Neuronal stem cell (in vitro differentiated cells): ENCODE measurements at regions not wholly inside any gene's neighbourhood (a gene's known extent, or its start where the extent isn't known, plus 50 kb on each side); places are given as distances from the start of the nearest gene placed in this dataset.
A peak's percentile ranks its signal among the peaks of the same experiment; 100 is the strongest.

Experiments
- DNase-seq: peaks from one replicate; pipeline ENCODE4 v3.0.0-alpha.2; 2013; ENCODE audit warnings: low spot score
- H2AFZ ChIP-seq: one replicate; pipeline ENCODE4 v1.6.1; 2013; ENCODE audit warnings: mild to moderate bottlenecking, low read length, inconsistent platforms
- H2AK5ac ChIP-seq: 2 replicates; pipeline ENCODE4 v1.6.1; 2013; ENCODE audit warnings: low read depth, mild to moderate bottlenecking, inconsistent platforms, low read length, moderate library complexity, mixed read lengths
- H2BK120ac ChIP-seq: 2 replicates; pipeline ENCODE4 v1.6.1; 2013; ENCODE audit warnings: low read depth, mild to moderate bottlenecking, inconsistent platforms, low read length, moderate library complexity, mixed read lengths
- H2BK12ac ChIP-seq: one replicate; pipeline ENCODE4 v1.6.1; 2013; ENCODE audit warnings: low read length, inconsistent platforms
- H2BK15ac ChIP-seq: 2 replicates; pipeline ENCODE4 v1.6.1; 2013; ENCODE audit warnings: mild to moderate bottlenecking, low read length, inconsistent platforms, mixed read lengths
- H2BK5ac ChIP-seq: one replicate; pipeline ENCODE4 v1.6.1; 2013; ENCODE audit warnings: inconsistent platforms, mild to moderate bottlenecking, low read length, moderate library complexity
- H3K14ac ChIP-seq: one replicate; pipeline ENCODE4 v1.6.1; 2013; ENCODE audit warnings: low read length, inconsistent platforms
- H3K18ac ChIP-seq: 2 replicates; pipeline ENCODE4 v1.6.1; 2013; ENCODE audit warnings: low read length, inconsistent platforms
- H3K23ac ChIP-seq: 2 replicates; pipeline ENCODE4 v1.6.1; 2013; ENCODE audit warnings: low read depth, mild to moderate bottlenecking, mixed read lengths, low read length, inconsistent platforms; ENCODE audit not compliant: poor library complexity
- H3K27ac ChIP-seq: replicated peaks from 3 replicates; pipeline ENCODE4 v1.5.1; 2013; ENCODE audit warnings: low read length, inconsistent platforms
- H3K27me3 ChIP-seq, 3 experiments: 2 replicates each; pipeline ENCODE4 v1.6.1; 2013; ENCODE audit warnings: low read length in 3 of 3, mild to moderate bottlenecking in 2 of 3, inconsistent platforms in 1 of 3, low read depth in 1 of 3, mixed read lengths in 1 of 3, moderate library complexity in 1 of 3; ENCODE audit not compliant: control insufficient read depth in 3 of 3, insufficient read depth in 3 of 3
- H3K36me3 ChIP-seq, 2 donors: replicated peaks in 1 of 2; 2 replicates each; pipeline ENCODE4 v1.6.1; 2013; ENCODE audit warnings: low read length in 2 of 2; ENCODE audit not compliant: control insufficient read depth in 2 of 2, insufficient read depth in 2 of 2
- H3K4ac ChIP-seq: 2 replicates; pipeline ENCODE4 v1.6.1; 2013; ENCODE audit warnings: inconsistent platforms, mild to moderate bottlenecking, low read length, moderate library complexity
- H3K4me1 ChIP-seq, 2 donors: 1 replicate in 1 of 2; 2 replicates in 1 of 2; pipeline ENCODE4 v1.6.1; 2013; ENCODE audit warnings: low read length in 2 of 2, low read depth in 1 of 2; ENCODE audit not compliant: control insufficient read depth in 2 of 2, insufficient read depth in 1 of 2
- H3K4me2 ChIP-seq: one replicate; pipeline ENCODE4 v1.6.1; 2013; ENCODE audit warnings: mild to moderate bottlenecking, low read length, inconsistent platforms; ENCODE audit not compliant: insufficient read depth, poor library complexity, severe bottlenecking
- H3K4me3 ChIP-seq, 2 donors: 2 replicates each; pipeline ENCODE4 v1.5.1; 2013; ENCODE audit warnings: low read length in 2 of 2, mild to moderate bottlenecking in 2 of 2, inconsistent platforms in 1 of 2, moderate library complexity in 1 of 2
- H3K79me1 ChIP-seq: one replicate; pipeline ENCODE4 v1.6.1; 2013; ENCODE audit warnings: low read depth, mild to moderate bottlenecking, inconsistent platforms, low read length, moderate library complexity
- H3K9ac ChIP-seq: one replicate; pipeline ENCODE4 v1.6.1; 2013; ENCODE audit warnings: mild to moderate bottlenecking, low read depth, low read length, inconsistent platforms; ENCODE audit not compliant: poor library complexity
- H3K9me3 ChIP-seq, 2 donors: replicated peaks in 1 of 2; 2 replicates each; pipeline versions ENCODE3 to v1.6.1; 2013; ENCODE audit warnings: low read length in 2 of 2, mild to moderate bottlenecking in 2 of 2, inconsistent platforms in 1 of 2, low read depth in 1 of 2, mixed read lengths in 1 of 2, moderate library complexity in 1 of 2; ENCODE audit not compliant: control insufficient read depth in 2 of 2, insufficient read depth in 1 of 2
- H4K8ac ChIP-seq: one replicate; pipeline ENCODE4 v1.6.1; 2013; ENCODE audit warnings: low read depth, mild to moderate bottlenecking, inconsistent platforms, low read length, moderate library complexity
- H4K91ac ChIP-seq: one replicate; pipeline ENCODE4 v1.6.1; 2013; ENCODE audit warnings: low read length, low read depth, mild to moderate bottlenecking, inconsistent platforms; ENCODE audit not compliant: poor library complexity
- WGBS, 2 donors: extraction: QIAGEN DNeasy Blood & Tissue Kit; methylation state at CpG; one replicate each; pipeline ENCODE4 v1.1.7; 2013; ENCODE audit warnings: missing lambda C conversion rate in 2 of 2, mixed read lengths in 1 of 2; ENCODE audit not compliant: insufficient read length in 2 of 2, insufficient replicate concordance in 1 of 2; ENCODE audit errors: extremely low coverage in 2 of 2; 5-methylcytosine and 5-hydroxymethylcytosine counted together

- Histone ChIP-seq H4K91ac (no peak overlapping the region), H3K79me1 (no peaks in the 10 kb centered on the region), H3K27me3 (no peaks in the 10 kb centered on the region), H3K14ac (no peak overlapping the region), H3K18ac (no peak overlapping the region), H4K8ac (no peak overlapping the region), H2AFZ (peak overlapping the region; percentile 36), H3K9me3 (no peaks in the 10 kb centered on the region), H3K9ac (no peak overlapping the region), H2BK15ac (no peak overlapping the region), H3K23ac (no peak overlapping the region), H3K27ac (no peak overlapping the region), H2BK120ac (no peak overlapping the region), H3K4me3 (no peak overlapping the region), H2AK5ac (no peak overlapping the region), H3K36me3 (no peaks in the 10 kb centered on the region), H3K4me1 (peaks cover 34 to 49% of the 10 kb centered on the region in 2 donors), H2BK12ac (peak overlapping the region; percentile 14), H2BK5ac (no peak overlapping the region), H3K4ac (no peak overlapping the region), H3K4me2 (no peak overlapping the region)
- no CpG with 5 or more reads among the region's 6 CpGs for WGBS, 2 donors
- no peak for DNase-seq
These were observed 133.8 kb upstream of the RARB start for GRCh38 chr3:25294169-25294805.

DNA sequence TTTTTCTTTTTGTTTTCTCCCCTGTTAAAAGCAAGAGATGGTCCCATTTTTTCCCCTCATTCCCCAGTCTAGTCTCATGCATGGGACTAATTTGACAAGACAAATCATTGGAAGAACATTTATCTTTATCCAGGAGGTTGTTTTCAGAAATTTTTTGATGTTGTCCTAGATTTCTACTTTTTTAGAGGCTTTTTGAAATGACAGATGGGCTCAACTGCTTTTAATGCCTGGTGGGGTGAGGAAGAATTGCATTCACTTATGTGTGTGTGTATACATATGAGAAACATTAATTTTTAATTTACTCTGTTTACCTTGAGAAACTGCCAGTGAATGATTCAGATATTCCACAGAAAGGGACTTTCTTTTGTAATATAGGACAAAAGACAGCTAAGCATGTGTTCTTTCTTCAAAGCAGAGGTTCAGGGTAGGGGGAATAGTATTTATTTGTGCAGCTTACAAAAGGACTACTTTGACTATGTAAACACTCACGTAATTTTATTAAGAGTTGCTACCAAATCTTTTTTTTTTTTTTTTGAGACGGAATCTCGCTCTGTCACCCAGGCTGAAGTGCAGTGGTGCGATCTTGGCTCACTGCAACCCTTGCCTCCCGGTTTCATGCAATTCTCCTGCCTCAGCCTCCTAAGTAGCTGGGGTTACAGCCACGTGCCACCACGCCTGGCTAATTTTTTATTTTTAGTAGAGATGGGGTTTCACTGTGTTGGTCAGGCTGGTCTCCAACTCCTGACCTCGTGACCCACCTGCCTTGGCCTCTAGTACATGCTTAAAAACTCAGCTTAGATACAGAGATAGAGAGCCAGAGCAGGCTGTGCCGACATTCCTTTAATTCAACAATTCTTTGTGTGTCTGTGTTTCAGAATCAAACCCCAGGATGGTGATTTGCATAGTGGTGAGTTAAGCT, 130.1 kb upstream of the RARB start:
- no peak overlapping the region for H3K18ac ChIP-seq
- H3K4me2 ChIP-seq, result no peak overlapping the region
- no peak overlapping the region for H3K14ac ChIP-seq
- H4K8ac ChIP-seq, result no peak overlapping the region
- H2BK120ac ChIP-seq, result no peak overlapping the region
- no peaks in the 10 kb centered on the region for H3K36me3 ChIP-seq
- peaks cover 19% of the 10 kb centered on the region in 2 donors for H3K4me1 ChIP-seq
- no peak overlapping the region for H2BK15ac ChIP-seq
- no peak overlapping the region for H3K4ac ChIP-seq
- no peaks in the 10 kb centered on the region for H3K79me1 ChIP-seq
- no peak overlapping the region for H3K27ac ChIP-seq
- no peak overlapping the region for H3K23ac ChIP-seq
- H2AFZ ChIP-seq, result peak overlapping the region; percentile 25
- no peak overlapping the region for H3K9ac ChIP-seq
- WGBS, 2 donors, result no CpG with 5 or more reads among the region's 9 CpGs
- H2BK5ac ChIP-seq, result no peak overlapping the region
- H4K91ac ChIP-seq, result no peak overlapping the region
- H3K4me3 ChIP-seq, result no peak overlapping the region
- peaks cover 0 to 2% of the 10 kb centered on the region in 2 donors for H3K9me3 ChIP-seq
- H3K27me3 ChIP-seq, result no peaks in the 10 kb centered on the region
- no peak overlapping the region for H2AK5ac ChIP-seq
- no peak overlapping the region for H2BK12ac ChIP-seq
- DNase-seq, result no peak

- H3K4me3 ChIP-seq, result no peak overlapping the region
- H3K4ac ChIP-seq, result no peak overlapping the region
- peaks cover 0 to 2% of the 10 kb centered on the region in 2 donors for H3K9me3 ChIP-seq
- DNase-seq, result no peak
- no peaks in the 10 kb centered on the region for H3K27me3 ChIP-seq
- peaks cover 8 to 10% of the 10 kb centered on the region in 2 donors for H3K4me1 ChIP-seq
- no peak overlapping the region for H2BK120ac ChIP-seq
- no peak overlapping the region for H2AK5ac ChIP-seq
- no peak overlapping the region for H3K27ac ChIP-seq
- no peak overlapping the region for H2BK15ac ChIP-seq
- no peaks in the 10 kb centered on the region for H3K79me1 ChIP-seq
- no peak overlapping the region for H4K91ac ChIP-seq
- H2BK12ac ChIP-seq, result no peak overlapping the region
- no CpG with 5 or more reads among the region's 1 CpG for WGBS, 2 donors
- H3K36me3 ChIP-seq, result no peaks in the 10 kb centered on the region
- H3K9ac ChIP-seq, result no peak overlapping the region
- no peak overlapping the region for H2BK5ac ChIP-seq
- no peak overlapping the region for H4K8ac ChIP-seq
- H3K18ac ChIP-seq, result no peak overlapping the region
- no peak overlapping the region for H2AFZ ChIP-seq
- H3K14ac ChIP-seq, result no peak overlapping the region
- H3K4me2 ChIP-seq, result no peak overlapping the region
- no peak overlapping the region for H3K23ac ChIP-seq
These were observed 127.9 kb upstream of the RARB start for GRCh38 chr3:25300141-25300540.

- Histone ChIP-seq H4K91ac (no peak overlapping the region), H3K9ac (no peak overlapping the region), H3K14ac (no peak overlapping the region), H2BK12ac (no peak overlapping the region), H3K27me3 (no peaks in the 10 kb centered on the region), H3K4me1 (peaks cover 3 to 4% of the 10 kb centered on the region in 2 donors), H2AK5ac (no peak overlapping the region), H3K9me3 (peaks cover 0 to 2% of the 10 kb centered on the region in 2 donors), H3K4me3 (no peak overlapping the region), H3K18ac (no peak overlapping the region), H2BK5ac (no peak overlapping the region), H4K8ac (no peak overlapping the region), H3K79me1 (no peaks in the 10 kb centered on the region), H2AFZ (peak overlapping the region; percentile 15), H2BK15ac (no peak overlapping the region), H3K4me2 (no peak overlapping the region), H3K27ac (no peak overlapping the region), H3K4ac (no peak overlapping the region), H3K36me3 (no peaks in the 10 kb centered on the region), H2BK120ac (no peak overlapping the region), H3K23ac (no peak overlapping the region)
- DNase-seq, result no peak
- WGBS, 2 donors, result no CpG with 5 or more reads among the region's 2 CpGs
These were observed 123.1 kb upstream of the RARB start for GRCh38 chr3:25304916-25305315.
